Lower leg skin (tissue), 3 donors: ENCODE measurements at regions not wholly inside any gene's neighbourhood (a gene's known extent, or its start where the extent isn't known, plus 50 kb on each side); places are given as distances from the start of the nearest gene placed in this dataset.

ENCODE experiments used
- POLR2A ChIP-seq, 2 donors: fragments of 450-650 bp; IDR thresholded peaks; one replicate each; pipeline ENCODE4 v1.6.1; 2016 to 2017; ENCODE audit warnings: antibody characterized with exemption in 2 of 2, mild to moderate bottlenecking in 1 of 2, moderate library complexity in 1 of 2
- TF ChIP-seq, protein P1 (sequence below), 3 donors: fragments of 450-650 bp; IDR thresholded peaks; one replicate each; pipeline ENCODE4 v1.5.1; 2016; ENCODE audit warnings: antibody characterized with exemption in 3 of 3, mild to moderate bottlenecking in 3 of 3, moderate library complexity in 2 of 3

GRCh38 chr6:48229841-48230240 is 118.8 kb upstream of the PTCHD4 start:
- no peak for TF ChIP-seq POLR2A (IDR thresholded peaks at IDR 0.05)
- TF ChIP-seq, protein P1, sequence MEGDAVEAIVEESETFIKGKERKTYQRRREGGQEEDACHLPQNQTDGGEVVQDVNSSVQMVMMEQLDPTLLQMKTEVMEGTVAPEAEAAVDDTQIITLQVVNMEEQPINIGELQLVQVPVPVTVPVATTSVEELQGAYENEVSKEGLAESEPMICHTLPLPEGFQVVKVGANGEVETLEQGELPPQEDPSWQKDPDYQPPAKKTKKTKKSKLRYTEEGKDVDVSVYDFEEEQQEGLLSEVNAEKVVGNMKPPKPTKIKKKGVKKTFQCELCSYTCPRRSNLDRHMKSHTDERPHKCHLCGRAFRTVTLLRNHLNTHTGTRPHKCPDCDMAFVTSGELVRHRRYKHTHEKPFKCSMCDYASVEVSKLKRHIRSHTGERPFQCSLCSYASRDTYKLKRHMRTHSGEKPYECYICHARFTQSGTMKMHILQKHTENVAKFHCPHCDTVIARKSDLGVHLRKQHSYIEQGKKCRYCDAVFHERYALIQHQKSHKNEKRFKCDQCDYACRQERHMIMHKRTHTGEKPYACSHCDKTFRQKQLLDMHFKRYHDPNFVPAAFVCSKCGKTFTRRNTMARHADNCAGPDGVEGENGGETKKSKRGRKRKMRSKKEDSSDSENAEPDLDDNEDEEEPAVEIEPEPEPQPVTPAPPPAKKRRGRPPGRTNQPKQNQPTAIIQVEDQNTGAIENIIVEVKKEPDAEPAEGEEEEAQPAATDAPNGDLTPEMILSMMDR (IDR thresholded peaks at IDR 0.05), result no peak
